ENCODE measurements at regions not wholly inside any gene's neighbourhood (a gene's known extent, or its start where the extent isn't known, plus 50 kb on each side); places are given as distances from the start of the nearest gene placed in this dataset.

- no peak overlapping the region for H3K4me3 ChIP-seq
- TF ChIP-seq CTCF (IDR thresholded peaks at IDR 0.05) (no peak), POLR2A (IDR thresholded peaks at IDR 0.05) (no peak)
- H3K36me3 ChIP-seq = no peaks in the 10 kb centered on the region
- no peaks in the 10 kb centered on the region for H3K27me3 ChIP-seq
- H3K9me3 ChIP-seq = no peaks in the 10 kb centered on the region
- intact Hi-C loops (cut with DNase I) = no loop called here
- H3K27ac ChIP-seq = no peak overlapping the region
- no peak for DNase-seq
- 93 to 96% methylated on average over 6 of the region's 6 CpGs for WGBS, 2 donors
- H3K4me1 ChIP-seq = no peaks in the 10 kb centered on the region
Measured at GRCh38 chr7:17247357-17247756, 51.1 kb upstream of the AHR start.

- Histone ChIP-seq H3K27ac (no peak overlapping the region), H3K36me3 (no peaks in the 10 kb centered on the region), H3K9me3 (no peaks in the 10 kb centered on the region), H3K4me1 (no peaks in the 10 kb centered on the region), H3K27me3 (no peaks in the 10 kb centered on the region), H3K4me3 (no peak overlapping the region)
- no peak for DNase-seq
- intact Hi-C loops (cut with DNase I) = no loop called here
- 78 to 83% methylated on average over 2 of the region's 2 CpGs for WGBS, 2 donors
- no peak for TF ChIP-seq CTCF (IDR thresholded peaks at IDR 0.05)
- TF ChIP-seq POLR2A (IDR thresholded peaks at IDR 0.05) = no peak
Measured at GRCh38 chr7:17248527-17248926, 49.9 kb upstream of the AHR start.

Small RNA genes in the stretch of these regions (small RNA-seq; reads per million reads assigned to genes)
- gene RF00017 = 0 reads per million in 4 donors
